ENCODE measurements at regions not wholly inside any gene's neighbourhood (a gene's known extent, or its start where the extent isn't known, plus 50 kb on each side); places are given as distances from the start of the nearest gene placed in this dataset.

DNA sequence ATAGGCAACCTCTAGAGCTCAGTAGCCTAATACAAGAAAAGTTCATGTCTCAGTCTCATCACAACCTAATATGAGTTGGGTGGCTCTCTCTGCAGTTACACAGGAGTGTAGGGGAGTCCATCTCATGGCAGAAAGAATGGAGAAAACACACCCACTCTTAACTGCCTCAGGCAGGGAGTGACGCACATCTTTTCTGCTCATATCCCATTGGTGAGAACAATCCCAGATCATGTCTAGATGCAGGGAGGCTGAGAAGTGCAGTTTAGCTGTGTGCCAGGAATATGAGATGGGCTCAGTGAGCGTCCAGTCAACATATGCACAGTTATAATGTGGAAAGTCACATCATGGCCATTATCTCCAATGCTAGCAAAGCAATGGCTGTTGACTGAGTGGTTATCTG, 59.3 kb upstream of the KCNA5 start:
- Mint-ChIP-seq H3K36me3 (ENCODE audit: low read depth) (no peaks in the 10 kb centered on the region), H3K27ac (ENCODE audit: unreplicated experiment) (no peak overlapping the region), H3K9me3 (no peaks in the 10 kb centered on the region), H3K27me3 (ENCODE audit: low read depth) (peaks cover 53% of the 10 kb centered on the region), H3K4me3 (no peak overlapping the region), H3K4me1 (no peaks in the 10 kb centered on the region)
- no peak for DNase-seq (ENCODE audit: low read depth, low spot score)
- TF ChIP-seq, protein P1, sequence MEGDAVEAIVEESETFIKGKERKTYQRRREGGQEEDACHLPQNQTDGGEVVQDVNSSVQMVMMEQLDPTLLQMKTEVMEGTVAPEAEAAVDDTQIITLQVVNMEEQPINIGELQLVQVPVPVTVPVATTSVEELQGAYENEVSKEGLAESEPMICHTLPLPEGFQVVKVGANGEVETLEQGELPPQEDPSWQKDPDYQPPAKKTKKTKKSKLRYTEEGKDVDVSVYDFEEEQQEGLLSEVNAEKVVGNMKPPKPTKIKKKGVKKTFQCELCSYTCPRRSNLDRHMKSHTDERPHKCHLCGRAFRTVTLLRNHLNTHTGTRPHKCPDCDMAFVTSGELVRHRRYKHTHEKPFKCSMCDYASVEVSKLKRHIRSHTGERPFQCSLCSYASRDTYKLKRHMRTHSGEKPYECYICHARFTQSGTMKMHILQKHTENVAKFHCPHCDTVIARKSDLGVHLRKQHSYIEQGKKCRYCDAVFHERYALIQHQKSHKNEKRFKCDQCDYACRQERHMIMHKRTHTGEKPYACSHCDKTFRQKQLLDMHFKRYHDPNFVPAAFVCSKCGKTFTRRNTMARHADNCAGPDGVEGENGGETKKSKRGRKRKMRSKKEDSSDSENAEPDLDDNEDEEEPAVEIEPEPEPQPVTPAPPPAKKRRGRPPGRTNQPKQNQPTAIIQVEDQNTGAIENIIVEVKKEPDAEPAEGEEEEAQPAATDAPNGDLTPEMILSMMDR (conservative IDR thresholded peaks at IDR 0.05), result no peak

DNA sequence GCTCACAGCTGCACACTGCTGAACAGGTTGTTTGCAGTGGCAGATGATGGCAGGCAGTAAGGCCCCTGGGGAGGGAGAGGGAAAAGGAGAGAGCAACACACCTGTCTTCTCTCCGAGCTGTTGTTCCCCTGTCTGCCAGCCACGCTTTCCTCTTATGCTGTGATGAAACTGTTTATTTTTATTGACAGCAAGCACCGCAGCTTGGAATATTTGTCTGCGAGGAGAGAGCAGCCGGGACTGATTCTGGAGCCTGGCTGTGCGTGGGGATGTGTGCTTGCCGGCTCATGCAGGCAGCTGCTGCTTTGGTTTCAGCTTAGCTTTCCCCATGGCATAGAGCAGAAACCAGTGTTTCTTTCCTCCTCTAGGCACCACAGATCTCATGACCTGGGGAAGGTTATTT, 58.7 kb upstream of the KCNA5 start:
- Mint-ChIP-seq H3K27ac (ENCODE audit: unreplicated experiment) (no peak overlapping the region), H3K36me3 (ENCODE audit: low read depth) (no peaks in the 10 kb centered on the region), H3K9me3 (no peaks in the 10 kb centered on the region), H3K4me3 (no peak overlapping the region), H3K4me1 (no peaks in the 10 kb centered on the region), H3K27me3 (ENCODE audit: low read depth) (peaks cover 53% of the 10 kb centered on the region)
- DNase-seq (ENCODE audit: low read depth, low spot score), result no peak
- TF ChIP-seq, protein P1 (conservative IDR thresholded peaks at IDR 0.05), result no peak

DNA sequence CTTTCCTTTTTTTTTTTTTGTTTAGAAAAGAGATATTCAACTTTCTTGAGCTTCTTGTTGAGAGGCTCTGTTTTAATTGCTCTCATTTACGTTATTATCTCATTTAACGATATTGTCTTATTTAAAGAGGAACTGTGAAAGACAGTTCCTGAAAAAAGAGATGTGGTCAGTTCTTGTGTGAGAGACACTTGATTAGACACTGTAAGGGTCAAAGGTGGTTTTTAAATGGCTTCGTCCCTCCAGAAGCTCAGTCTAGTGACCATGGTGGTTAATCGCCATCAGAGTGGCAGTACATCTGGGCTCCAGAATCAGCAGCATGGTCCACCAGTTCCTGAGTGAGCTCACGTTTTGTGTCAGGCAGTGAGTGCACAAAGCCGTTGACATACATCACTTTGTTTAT, 57.9 kb upstream of the KCNA5 start:
- TF ChIP-seq, protein P1 (conservative IDR thresholded peaks at IDR 0.05), result no peak
- Mint-ChIP-seq H3K36me3 (ENCODE audit: low read depth) (no peaks in the 10 kb centered on the region), H3K4me1 (no peaks in the 10 kb centered on the region), H3K27me3 (ENCODE audit: low read depth) (peaks cover 55% of the 10 kb centered on the region), H3K27ac (ENCODE audit: unreplicated experiment) (no peak overlapping the region), H3K9me3 (no peaks in the 10 kb centered on the region), H3K4me3 (no peak overlapping the region)
- DNase-seq (ENCODE audit: low read depth, low spot score), result no peak

DNA sequence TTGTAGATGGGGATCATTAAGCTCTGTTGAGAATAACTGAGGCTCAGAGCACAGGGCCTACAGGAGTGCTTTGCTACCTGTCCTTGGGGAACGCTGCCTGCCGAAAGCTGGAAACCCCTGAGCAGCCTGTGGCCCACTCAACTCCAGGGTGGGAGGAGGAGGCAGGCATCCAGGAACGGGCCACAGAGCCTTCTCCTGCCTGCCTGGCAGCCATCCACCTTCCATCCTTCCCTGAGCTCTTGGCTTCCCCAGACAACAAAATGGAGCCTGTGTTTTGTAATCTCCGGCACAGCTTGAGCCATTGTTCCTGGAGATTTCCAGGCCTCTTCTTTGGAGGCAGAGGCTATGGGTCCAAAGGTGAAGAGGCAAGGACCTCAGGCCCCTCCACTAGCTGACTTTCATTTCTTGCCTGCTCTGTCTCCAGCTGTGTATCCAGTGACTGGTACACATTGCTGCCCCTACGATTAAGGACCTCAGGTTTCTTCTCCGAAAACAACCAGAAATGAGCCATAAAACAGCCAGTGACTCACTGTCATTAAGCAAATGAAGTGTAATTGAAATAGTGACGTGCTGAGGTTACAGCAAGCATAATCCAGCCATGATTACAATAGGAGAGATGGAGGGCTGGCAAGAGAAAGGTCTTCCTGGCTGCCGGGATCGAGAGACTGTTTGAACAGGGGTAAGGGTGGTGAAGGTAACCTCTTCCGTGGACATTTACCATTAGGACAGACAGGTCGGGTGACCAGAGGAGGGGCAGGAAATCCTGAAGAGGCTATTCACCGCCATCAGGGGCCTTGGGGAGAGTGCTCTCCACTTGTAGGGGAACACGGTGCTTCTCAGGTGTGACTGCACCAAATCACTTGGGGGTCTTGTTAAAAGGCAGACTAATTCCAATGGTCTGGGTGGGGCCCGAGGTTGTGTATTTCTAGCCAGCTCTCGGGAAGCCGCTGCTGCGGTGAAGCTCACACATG, 56.3 kb upstream of the KCNA5 start:
- TF ChIP-seq, protein P1 (conservative IDR thresholded peaks at IDR 0.05), result no peak
- H3K4me1 Mint-ChIP-seq, result no peaks in the 10 kb centered on the region
- H3K27me3 Mint-ChIP-seq (ENCODE audit: low read depth), result peaks cover 64% of the 10 kb centered on the region
- H3K27ac Mint-ChIP-seq (ENCODE audit: unreplicated experiment), result no peak overlapping the region
- no peak for DNase-seq (ENCODE audit: low read depth, low spot score)
- H3K4me3 Mint-ChIP-seq, result no peak overlapping the region
- no peaks in the 10 kb centered on the region for H3K36me3 Mint-ChIP-seq (ENCODE audit: low read depth)
- H3K9me3 Mint-ChIP-seq, result no peaks in the 10 kb centered on the region

DNA sequence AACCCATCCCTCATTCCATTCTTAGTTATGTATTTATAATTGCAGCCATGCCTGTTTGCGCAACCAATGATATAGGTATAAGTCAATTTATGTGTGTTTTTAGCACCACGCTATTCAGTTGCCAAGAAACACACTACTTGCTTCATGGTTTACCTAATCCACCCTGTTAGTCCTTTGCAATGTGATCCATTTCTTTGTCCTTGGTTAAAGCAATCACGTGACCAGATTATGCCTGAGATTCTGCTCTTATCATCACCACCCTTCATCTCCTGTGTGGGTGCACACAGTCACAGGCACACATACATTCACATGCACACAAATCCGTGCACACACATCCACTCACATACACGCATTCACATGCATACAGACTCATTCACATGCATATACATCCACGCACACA, 52.3 kb upstream of the KCNA5 start:
- Mint-ChIP-seq H3K27me3 (ENCODE audit: low read depth) (peaks cover 72% of the 10 kb centered on the region), H3K27ac (ENCODE audit: unreplicated experiment) (no peak overlapping the region), H3K9me3 (no peaks in the 10 kb centered on the region)

More for the DNA sequence above, 52.3 kb upstream of the KCNA5 start:
- H3K36me3 Mint-ChIP-seq (ENCODE audit: low read depth), result no peaks in the 10 kb centered on the region
- no peaks in the 10 kb centered on the region for H3K4me1 Mint-ChIP-seq
- TF ChIP-seq, protein P1 (conservative IDR thresholded peaks at IDR 0.05), result no peak
- no peak overlapping the region for H3K4me3 Mint-ChIP-seq
- no peak for DNase-seq (ENCODE audit: low read depth, low spot score)

Measured in neural crest cell (in vitro differentiated cells).